ENCODE measurements at regions not wholly inside any gene's neighbourhood (a gene's known extent, or its start where the extent isn't known, plus 50 kb on each side); places are given as distances from the start of the nearest gene placed in this dataset.

GRCh38 chr6:50457351-50457750 lies 256.0 kb upstream of the TFAP2D start:
- TF ChIP-seq EZH2phosphoT487 (IDR thresholded peaks at IDR 0.05; ENCODE audit: low read depth): no peak
- no peak for TF ChIP-seq CTCF (IDR thresholded peaks at IDR 0.05; ENCODE audit: low read depth, low read length)
